GM18907 (cell line): ENCODE measurements at regions not wholly inside any gene's neighbourhood (a gene's known extent, or its start where the extent isn't known, plus 50 kb on each side); places are given as distances from the start of the nearest gene placed in this dataset.
A peak's percentile ranks its signal among the peaks of the same experiment; 100 is the strongest.
"Not testable (repeated sequence)": the region's sequence is repeated elsewhere in the genome, so short reads cannot be mapped to it uniquely, and the experiment has no call there.

Source experiments
- ATAC-seq: cut with Tn5 transposase; IDR thresholded peaks from one replicate; pipeline ENCODE4 v1.9.1; 2021; ENCODE audit warnings: mild to moderate bottlenecking, moderate library complexity; ENCODE audit not compliant: unreplicated experiment

DNA sequence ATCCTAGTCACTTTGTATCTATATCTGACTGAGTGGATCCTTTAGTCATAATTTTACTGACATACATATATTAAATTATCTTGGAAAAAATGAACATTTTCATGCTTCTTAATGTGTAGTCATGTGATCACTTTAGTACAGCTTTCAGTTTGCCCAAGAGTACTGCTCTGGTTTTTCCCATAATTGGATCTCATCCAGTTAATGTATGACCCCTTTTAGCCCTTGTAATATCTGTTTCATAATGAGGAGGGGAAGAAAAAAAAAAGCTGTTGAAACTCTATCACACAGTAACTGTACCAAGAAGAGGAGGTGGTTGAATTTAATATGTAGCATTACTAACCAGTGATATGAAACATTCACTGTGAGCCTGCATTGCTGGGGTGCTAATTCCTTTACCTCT, 328.7 kb downstream of the PTPRC start:
- no peak for ATAC-seq

DNA sequence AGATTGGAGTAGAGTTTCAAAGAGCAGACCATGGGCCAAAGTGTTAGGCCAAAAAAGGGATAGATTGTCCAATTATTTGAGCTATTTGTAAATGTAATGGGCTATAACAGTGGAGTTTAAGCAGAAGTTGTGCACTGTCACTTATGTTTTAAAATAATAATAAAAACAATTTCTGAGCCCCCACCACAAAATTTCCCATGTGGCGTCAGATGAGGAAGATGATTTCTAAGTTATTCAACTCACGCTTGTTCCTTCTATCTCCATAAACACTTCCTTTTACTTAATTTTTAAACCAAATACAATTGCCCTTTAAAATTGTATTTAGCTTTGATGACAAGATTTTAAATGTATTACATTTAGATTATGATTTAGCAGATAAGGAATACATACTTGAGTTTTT, 330.0 kb downstream of the PTPRC start:
- ATAC-seq, result no peak

DNA sequence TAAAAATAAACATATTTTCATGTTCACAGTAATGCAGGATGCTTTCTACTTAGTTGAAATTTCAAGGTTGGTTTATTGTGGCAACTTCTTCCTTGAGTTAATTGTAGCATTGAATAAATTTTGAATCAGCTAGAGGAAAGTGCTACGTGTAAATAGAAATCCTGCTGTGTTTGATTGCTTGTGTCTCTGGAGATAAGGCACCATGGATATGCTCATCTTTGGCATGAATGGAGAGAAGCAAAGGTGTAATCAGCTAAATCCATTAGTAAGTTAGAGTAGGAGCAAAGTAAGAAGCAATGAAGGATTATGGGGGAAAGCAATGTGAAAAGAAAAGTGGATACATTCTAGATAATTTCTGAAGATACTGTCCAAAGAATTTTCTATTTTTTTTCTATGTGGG, 331.1 kb downstream of the PTPRC start:
- ATAC-seq, result no peak

DNA sequence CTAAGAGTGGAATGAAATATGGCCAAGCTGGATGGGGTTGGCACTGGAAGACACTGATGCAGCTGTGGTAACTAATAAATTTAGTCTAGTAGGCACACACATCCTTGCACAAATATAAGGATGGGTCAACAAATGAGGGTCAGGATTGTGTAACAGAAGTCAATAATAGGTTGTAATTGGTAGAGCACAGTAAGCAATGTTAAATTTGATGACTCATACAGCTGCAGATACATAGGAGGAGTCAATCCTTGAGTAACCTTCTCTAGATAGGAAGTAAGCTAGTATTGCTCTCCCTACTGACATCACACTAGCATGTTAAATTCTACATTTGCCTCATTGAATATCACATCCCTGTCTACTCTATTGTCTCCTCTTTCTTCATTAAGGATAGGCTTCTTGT, 332.1 kb downstream of the PTPRC start:
- no peak for ATAC-seq

DNA sequence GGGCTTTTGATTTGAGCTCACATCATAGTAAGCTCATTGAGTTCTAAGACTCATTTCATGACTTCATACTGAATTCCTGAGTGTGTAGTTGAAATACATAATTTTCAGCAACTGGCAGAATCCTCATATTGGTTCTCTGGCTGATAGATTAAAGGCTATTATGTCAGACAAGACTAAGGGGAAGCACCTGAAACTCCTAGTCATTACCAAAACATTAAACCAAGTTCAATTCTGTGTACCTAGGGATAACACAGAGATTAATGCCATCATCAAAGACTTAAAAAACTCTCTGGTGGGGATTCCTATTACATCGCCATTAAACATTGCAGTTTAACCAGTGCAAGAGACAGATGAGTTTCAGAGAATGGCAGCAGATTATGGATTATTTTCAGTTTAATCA, 339.1 kb downstream of the PTPRC start:
- ATAC-seq, result no peak

DNA sequence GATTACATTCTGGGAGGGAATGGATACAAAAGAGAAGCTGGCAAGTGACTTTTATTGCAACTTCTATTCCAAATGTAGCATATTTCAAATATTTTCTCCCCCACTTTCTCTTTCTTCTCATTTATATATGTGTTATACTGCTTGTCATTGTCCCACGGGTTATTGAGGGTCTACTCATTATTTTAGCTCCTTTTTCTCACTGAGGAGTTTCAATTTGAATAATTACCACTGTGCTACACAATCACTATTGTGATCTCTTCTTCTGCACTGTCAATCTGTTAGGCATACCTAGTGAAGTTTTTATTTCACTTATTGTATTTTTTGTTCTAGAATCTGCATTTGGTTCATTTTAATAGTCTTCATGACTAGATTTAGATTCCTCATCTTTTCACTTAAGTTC, 339.7 kb downstream of the PTPRC start:
- no peak for ATAC-seq

DNA sequence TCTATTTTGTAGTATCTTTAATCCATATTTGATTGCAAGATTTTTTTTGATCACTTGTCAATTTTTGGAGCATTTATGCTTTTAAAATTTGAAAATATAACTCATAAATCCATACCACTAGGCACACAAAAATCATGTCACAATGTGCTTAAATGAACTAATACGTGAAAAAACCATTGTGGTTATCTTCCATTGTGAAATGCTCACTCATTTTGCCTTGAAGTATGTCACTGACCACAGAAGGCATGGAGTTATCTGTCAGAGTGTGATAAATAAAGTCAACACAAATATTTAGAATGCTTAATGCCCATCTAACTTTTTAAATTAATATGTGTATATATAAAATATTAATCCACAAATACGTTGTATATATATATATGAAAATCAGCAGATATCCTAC, 347.2 kb downstream of the PTPRC start:
- ATAC-seq, result no peak

DNA sequence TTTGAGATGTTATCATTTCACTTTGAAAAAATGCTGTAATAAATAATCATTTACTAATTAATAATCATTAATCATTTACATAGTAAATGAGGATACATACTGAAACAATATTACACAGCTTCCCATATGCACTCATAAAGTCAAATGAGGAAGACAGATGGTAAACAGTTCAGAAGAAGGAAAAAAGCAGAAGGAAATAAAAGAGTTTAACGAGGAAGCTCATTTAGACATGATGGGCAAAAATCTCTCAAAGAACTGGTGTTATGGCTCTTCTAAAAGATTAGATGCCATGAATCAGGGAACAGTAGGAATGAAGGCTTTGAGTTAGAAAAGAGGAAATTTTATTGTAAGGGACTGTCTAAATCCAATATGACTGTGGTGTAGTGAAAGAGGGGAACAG, 347.6 kb downstream of the PTPRC start:
- no peak for ATAC-seq

DNA sequence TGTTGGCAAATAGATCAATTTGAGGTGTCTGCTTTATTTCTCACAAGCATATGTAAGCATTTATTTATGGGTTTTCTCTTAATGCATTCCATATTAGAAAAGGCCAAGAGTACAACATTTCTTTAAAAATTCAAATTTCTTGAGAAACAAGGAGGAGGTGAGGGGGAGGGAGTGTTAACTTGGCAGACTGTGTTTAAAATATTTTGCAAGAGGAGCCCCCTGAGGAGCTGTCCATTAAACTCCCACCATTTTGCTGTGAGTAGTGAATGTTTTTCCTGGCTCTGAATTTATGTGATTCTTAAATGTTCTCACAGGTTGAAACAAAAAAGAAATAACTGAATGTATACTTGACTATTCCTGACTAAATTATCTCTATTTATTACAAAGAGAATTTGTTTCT, 363.8 kb downstream of the PTPRC start:
- no peak for ATAC-seq

DNA sequence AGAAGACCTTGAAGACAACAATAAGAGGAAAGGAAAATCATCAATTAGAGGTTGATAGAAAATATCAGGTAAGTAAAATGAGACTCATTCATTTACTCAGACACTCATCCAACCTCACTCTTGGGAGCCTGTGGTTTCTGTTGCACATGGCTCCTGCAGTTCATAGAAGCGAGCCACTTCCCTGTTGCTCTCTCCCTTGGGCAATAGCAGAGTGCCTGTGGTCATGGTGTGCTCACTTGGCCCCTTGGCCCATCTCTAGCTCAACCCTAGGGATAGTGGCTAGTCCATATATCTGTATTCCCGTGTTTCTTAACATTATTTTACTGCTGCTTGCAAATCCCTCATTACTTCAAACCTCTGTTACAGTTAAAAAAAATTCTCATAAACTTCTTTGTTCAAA, 368.6 kb downstream of the PTPRC start:
- no peak for ATAC-seq

DNA sequence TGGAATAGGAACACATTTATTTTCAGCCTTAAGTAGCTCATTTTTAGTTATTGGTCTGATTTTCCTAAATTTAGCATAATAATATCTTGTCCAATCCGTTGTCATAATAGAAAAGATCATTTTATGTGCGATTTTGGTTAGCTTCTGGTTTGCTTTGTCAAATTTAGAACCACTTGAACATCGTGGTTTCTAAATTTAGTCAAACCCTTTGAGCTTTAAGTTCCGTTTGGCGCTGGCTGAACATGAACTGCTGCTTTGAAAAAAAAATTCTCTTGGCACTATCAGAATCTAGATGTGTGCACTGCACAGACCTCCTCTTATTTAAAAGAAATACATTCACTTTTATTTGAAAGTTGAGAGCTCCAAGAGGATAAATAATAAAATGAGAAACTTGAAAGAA, 370.6 kb downstream of the PTPRC start:
- ATAC-seq, result peak; percentile 67

DNA sequence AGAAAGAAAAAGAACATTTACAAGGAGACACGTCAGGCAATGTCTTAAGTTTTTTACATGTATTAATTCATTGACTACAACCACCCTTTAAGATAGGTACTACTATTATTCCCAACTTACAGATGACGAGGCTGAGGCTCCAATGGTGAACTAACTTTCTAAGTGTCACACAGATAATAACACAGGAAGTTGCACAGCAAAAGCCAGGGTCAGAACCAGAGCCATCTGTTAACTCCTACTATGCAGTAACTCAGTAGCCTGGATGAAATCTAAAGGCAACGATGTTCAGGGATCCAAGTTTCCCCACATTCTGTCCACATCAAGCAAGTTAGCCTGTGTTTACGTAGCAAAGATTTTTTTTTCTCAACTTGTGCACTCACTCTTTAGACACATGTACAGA, 371.7 kb downstream of the PTPRC start:
- ATAC-seq, result no peak

DNA sequence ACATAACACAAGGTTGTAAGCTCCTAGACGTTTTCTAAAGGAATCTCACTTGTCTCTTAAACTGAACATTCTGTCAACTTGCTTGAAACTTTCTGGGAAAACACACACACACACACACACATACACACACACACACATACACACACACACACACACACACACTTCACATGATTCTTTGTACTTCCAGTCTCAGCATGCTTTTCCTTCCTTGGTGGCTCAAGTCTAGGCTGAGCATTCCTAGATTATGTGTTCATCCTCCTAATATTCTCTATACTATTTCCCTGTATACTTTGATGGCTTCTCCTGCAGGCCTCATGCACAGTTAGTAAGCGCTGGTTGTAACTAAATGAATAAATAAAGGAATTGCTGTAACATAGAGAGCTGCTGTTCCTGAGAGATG, 372.1 kb downstream of the PTPRC start:
- no peak for ATAC-seq

DNA sequence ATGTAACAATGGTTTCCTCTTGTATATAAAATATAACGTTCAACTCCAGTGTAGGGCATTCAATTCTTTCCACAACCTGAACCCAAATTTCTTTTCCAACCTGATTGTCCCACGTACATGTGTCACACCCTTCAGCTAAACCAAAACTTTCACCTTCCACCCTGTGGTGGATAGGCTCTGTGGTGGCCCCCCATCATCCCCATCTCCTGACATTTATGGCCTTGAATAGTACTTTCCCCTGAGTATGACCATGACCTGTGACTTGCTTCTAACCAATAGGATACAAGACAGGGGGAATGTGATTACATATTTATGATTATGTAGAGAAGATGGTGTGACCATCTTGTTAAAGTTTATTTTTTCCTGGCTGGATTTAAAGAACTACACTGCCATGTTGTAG, 377.0 kb downstream of the PTPRC start:
- no peak for ATAC-seq

DNA sequence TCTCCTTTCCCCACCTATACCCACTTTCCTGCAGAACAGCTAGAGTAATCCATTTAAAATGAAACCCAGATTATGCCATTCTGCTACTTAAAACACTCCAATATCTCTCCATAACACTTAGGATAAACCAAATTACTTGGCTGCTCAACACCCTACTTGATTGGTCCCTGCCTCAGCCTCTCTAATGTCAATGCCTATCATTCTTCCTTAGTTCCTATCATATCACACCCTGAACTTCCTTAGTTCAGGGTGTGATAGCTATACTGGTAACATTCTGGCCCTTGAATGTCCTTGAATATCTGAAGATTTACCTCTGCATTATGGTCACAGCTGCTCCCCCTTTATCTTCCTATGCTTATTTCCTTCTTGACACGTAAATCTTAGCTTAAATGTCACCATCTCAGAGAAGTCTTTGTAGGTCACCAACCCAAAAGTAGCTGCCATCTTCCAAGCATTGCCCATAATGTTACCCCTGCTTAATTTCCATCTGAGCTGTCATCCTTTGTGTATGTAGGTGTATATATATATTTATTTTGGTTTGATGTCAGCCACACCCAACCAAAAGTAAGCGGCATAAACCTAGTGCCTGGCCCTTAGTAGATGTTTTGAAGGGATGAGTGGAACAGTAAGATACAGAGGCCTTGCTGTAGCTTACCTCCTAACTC, 379.8 kb downstream of the PTPRC start:
- no peak for ATAC-seq

DNA sequence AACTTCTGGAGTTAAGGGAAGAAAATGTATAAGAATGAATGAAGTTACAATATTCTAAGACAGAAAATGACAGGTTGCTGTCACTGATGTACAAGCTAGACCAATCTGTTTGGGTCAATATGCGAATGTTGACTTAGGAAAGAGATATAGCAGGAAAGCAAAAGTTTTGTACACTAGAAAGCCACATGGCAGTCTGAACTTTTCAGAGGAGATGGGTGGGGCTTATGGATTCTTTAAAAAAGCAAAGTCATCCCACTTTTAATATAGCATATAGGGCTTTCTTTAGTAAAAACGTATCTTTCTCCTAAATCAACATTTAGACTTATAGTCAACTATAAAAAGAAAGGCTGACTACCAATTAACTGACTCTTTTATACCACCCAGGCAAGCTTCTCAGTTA, 381.2 kb downstream of the PTPRC start:
- ATAC-seq, result no peak

DNA sequence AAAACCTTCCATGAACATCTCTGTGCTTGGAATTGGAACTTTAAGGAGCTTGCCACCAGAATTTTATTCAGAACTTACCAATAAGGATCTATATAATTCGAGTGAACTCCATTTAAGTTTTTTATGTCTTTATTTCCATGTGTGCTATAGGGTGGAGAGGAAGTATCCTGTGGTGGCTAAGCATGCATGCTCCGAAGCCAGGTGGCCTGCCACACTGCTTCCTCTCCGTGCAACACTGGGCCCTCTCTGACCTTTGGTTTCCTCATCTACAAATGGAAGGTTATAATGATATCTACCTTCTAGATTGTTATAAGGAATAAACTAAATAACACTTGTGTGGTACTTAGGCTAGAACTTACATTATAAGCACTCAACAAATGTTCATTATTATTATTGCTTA, 382.1 kb downstream of the PTPRC start:
- ATAC-seq, result no peak

DNA sequence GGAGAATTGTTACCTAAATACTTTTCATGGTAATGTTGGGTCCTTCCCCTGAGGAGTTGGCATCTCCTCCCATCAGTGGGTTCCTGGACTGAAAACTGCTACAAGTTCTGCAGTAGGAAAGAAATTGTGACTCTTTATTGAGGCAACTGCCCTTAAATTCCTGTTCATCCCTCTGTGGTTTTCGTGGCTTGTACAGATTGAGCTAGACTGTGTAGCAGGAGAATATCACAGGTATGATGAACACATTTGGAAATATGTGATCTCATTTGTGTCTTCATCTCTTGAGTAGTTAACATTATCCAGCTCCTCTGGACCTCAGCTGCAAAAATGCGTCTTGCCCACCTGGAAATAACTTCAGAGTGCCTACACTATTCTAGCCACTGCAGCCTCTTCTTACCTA, 390.6 kb downstream of the PTPRC start:
- ATAC-seq, result no peak

DNA sequence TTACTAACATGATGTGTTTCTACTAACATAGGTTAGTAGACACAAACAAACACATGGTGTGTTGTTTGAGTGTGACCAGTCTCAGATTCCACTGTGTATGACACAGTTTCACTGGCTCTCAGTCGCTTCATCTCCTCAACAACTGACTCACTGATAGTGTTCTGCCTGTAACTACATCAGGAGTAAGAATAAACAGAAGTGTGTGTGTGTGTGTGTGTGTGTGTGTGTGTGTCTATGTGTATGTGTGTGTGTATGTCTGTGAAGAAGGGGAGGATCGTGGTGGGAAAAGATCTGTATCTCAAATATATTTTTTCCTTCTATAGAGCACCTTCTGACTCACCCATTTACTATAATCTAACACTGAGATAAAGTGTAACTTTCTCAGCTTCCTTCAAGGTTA, 391.0 kb downstream of the PTPRC start:
- no peak for ATAC-seq

DNA sequence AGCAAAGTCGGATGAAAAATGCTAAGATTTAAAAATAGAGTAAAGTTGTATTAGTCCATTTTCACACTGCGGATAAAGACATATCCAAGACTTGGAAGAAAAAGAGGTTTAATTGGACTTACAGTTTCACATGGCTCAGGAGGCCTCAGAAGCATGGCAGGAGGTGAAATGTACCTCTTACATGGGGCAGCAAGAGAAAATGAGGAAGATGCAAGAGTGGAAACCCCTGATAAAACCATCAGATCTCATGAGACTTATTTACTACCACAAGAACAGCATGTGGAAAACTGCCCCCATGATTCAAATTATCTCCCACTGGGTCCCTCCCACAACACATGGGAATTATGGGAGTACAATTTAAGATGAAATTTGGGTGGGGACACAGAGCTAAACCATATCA, 391.7 kb downstream of the PTPRC start:
- not testable (repeated sequence) for ATAC-seq

DNA sequence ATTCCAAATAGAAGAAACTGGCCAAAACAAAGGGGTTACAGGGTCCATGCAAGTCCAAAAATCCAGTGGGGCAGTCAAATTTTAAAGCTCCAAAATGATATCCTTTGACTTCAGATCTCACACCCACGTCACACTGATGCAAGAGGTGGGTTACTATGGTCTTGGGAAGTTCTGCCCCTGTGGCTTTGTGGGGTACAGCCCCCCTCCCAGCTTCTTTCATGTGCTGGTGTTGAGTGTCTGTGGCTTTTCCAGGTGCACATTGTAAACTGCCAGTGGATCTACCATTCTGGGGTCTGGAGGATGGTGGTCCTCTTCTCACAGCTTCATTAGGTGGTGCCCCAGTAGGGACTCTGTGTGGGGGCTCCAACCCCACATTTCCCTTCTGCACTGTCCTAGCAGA, 392.3 kb downstream of the PTPRC start:
- ATAC-seq, result not testable (repeated sequence)

DNA sequence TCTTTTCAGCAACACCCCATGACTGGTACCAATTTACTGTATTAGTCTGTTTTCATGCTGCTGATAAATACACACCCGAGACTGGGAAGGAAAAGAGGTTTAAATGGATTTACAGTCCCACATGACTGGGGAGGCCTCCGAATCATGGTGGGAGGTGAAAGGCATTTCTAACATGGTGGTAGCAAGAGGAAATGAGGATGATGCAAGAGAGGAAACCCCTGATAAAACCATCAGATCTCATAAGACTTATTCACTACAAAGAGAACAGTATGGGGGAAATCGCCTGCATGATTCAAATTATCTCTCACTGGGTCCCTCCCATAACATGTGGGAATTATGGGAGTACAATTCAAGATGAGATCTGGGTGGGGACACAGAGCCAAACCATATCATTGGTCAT, 393.6 kb downstream of the PTPRC start:
- ATAC-seq, result not testable (repeated sequence)

DNA sequence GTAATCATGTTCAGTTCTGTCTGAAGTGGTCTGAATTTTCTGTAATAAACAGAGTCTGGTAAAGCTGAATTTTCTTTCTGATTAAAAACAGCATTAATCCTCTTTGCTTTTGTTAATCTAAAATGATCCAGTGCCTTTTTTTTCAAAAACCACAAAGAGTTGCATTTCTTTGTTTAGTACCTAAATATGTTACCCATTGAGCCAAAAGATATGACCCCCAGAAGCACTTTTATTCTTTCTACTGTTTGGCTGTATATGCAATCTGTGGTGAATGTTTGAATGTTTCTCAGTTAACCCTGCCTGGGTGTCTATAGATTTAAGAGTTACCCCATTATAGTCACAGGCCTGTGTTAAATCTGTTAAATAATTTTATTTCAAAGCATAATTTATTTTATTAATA, 394.8 kb downstream of the PTPRC start:
- no peak for ATAC-seq

DNA sequence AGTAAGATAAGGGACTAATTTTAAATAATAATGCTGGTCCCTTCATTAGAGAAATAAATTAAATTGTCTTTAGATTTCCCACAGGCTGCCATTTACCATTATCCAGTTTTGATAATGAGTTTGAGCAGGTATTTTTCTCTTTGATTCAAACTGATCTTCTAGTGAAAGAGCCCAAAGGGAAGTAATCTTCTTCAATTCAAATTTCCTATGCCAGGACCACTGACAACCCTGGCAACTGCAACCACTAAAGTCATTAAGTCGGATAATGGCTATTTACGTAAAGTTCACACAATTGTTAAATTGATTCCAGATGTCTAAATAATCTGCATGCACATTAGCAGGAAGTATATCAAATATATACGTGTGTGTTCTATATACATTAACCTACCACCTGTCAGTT, 399.3 kb downstream of the PTPRC start:
- no peak for ATAC-seq
